ENCODE measurements at regions not wholly inside any gene's neighbourhood (a gene's known extent, or its start where the extent isn't known, plus 50 kb on each side); places are given as distances from the start of the nearest gene placed in this dataset.

- TF ChIP-seq RBM25 (IDR thresholded peaks at IDR 0.05; ENCODE audit: low read depth, low read length, severe bottlenecking) (peak; percentile 6), KDM1A (IDR thresholded peaks at IDR 0.05) (0 out of 4 replicates have a peak, but pooled peaks of 1 of the 2 experiments have one; percentile 11), NR4A1 (CRISPR knock-in tag; IDR thresholded peaks at IDR 0.05) (no peak), NR4A1 (tag; IDR thresholded peaks at IDR 0.05) (no peak)
- no peaks in the 10 kb centered on the region for H4K20me1 ChIP-seq (replicated peaks; ENCODE audit: control insufficient read depth, insufficient read depth, low read length)
- H3K79me2 ChIP-seq (ENCODE audit: control insufficient read depth, insufficient read depth, low read length): no peaks in the 10 kb centered on the region
- BruUV-seq (replicated peaks): no TSS peak
- no peak overlapping the region for H3K4me3 ChIP-seq
- no peaks in the 10 kb centered on the region for H3K9me1 ChIP-seq (ENCODE audit: control insufficient read depth, insufficient read depth, low read length)
- no peaks in the 10 kb centered on the region for H3K36me3 ChIP-seq (ENCODE audit: control insufficient read depth, insufficient read depth, low read length)
- peaks cover 0 to 3% of the 10 kb centered on the region in 2 experiments; a peak in 1 of 5 replicates for H3K4me1 ChIP-seq (replicated peaks in 1 of 2; ENCODE audit: control insufficient read depth in 2 of 2, insufficient read depth in 2 of 2, low read length in 2 of 2)
- H3K9me3 ChIP-seq (replicated peaks; ENCODE audit: control insufficient read depth, insufficient read depth, low read depth, low read length): no peaks in the 10 kb centered on the region
- ChIA-PET CTCF (ENCODE audit: low intra/inter-chr PET ratio) (no interaction called here), POLR2A (interaction anchor here (0.7 kb wide), 1 partner anchor 30 kb away, joined by 3 read pairs; no protein-coding TSS in a partner anchor)
- intact Hi-C loops (cut with micrococcal nuclease): no loop called here
- in situ Hi-C loops (cut with MboI): loop anchor here (25.0 kb wide), 1 partner anchor 594 kb away; no protein-coding TSS in a partner anchor
- FAIRE-seq (no peak), ATAC-seq (peak; percentile 29), DNase-seq (ENCODE audit: extremely low read depth in 1 of 4, low spot score in 3 of 4) (no peak)
- H3K27me3 ChIP-seq (ENCODE audit: control insufficient read depth in 2 of 2, insufficient read depth in 2 of 2, low read length in 2 of 2): 0 out of 5 replicates have a peak, but pooled peaks cover 2 to 4% of the 10 kb centered on the region in 2 experiments
- 54% methylated on average over 6 of the region's 7 CpGs for WGBS (ENCODE audit: insufficient coverage, low coverage, missing lambda C conversion rate)
- no peak overlapping the region for H3K9ac ChIP-seq (ENCODE audit: insufficient read depth in 1 of 2, low read depth in 2 of 2, low read length in 2 of 2)
- H2AFZ ChIP-seq (ENCODE audit: low read depth, low read length): no peak overlapping the region
- H3K4me2 ChIP-seq (ENCODE audit: insufficient read depth, low read length): peak overlapping the region; percentile 36; the same call in 1 of the 2 replicates
- no peak overlapping the region for H3K27ac ChIP-seq (ENCODE audit: extremely low read depth, low read depth, low read length)
These were observed 202.3 kb downstream of the LRRC70 start for GRCh38 chr5:62780888-62781287.

DNA sequence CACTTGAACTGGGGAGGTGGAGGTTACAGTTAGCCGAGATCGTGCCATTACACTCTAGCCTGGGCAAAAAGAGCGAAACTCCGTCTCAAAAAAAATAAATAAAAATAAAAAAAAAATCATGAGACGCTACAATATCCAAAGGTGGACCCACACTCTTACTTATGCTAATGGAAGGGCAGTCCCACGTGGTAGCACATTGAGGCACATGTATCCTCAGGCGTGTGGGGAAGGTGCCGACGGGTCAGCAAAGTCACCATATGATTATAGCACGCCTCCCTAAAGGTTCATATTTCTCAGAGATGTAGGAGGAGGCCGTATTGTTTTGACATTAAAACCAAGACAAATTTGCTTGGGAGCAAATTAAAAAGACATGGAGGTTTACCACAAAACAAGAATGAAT is 201.6 kb downstream of the LRRC70 start:
- H3K4me1 ChIP-seq (replicated peaks in 1 of 2; ENCODE audit: control insufficient read depth in 2 of 2, insufficient read depth in 2 of 2, low read length in 2 of 2): peaks cover 0 to 3% of the 10 kb centered on the region in 2 experiments; a peak in 1 of 5 replicates
- H3K36me3 ChIP-seq (ENCODE audit: control insufficient read depth, insufficient read depth, low read length): no peaks in the 10 kb centered on the region
- H3K4me3 ChIP-seq: no peak overlapping the region
- H3K27me3 ChIP-seq (ENCODE audit: control insufficient read depth in 2 of 2, insufficient read depth in 2 of 2, low read length in 2 of 2): 0 out of 5 replicates have a peak, but pooled peaks cover 2 to 4% of the 10 kb centered on the region in 2 experiments
- in situ Hi-C loops (cut with MboI): loop anchor here (25.0 kb wide), 1 partner anchor 593 kb away; no protein-coding TSS in a partner anchor
- no peak for FAIRE-seq
- intact Hi-C loops (cut with micrococcal nuclease): no loop called here
- no peaks in the 10 kb centered on the region for H4K20me1 ChIP-seq (replicated peaks; ENCODE audit: control insufficient read depth, insufficient read depth, low read length)
- no peak overlapping the region for H3K4me2 ChIP-seq (ENCODE audit: insufficient read depth, low read length)
- H3K79me2 ChIP-seq (ENCODE audit: control insufficient read depth, insufficient read depth, low read length): no peaks in the 10 kb centered on the region
- no peak for ATAC-seq
- H3K9me1 ChIP-seq (ENCODE audit: control insufficient read depth, insufficient read depth, low read length): no peaks in the 10 kb centered on the region
- ChIA-PET POLR2A (interaction anchor here (0.6 kb wide), 1 partner anchor 391 kb away, joined by 3 read pairs; no protein-coding TSS in a partner anchor), CTCF (ENCODE audit: low intra/inter-chr PET ratio) (no interaction called here)
- H3K9me3 ChIP-seq (replicated peaks; ENCODE audit: control insufficient read depth, insufficient read depth, low read depth, low read length): no peaks in the 10 kb centered on the region
- no peak for DNase-seq (ENCODE audit: extremely low read depth in 1 of 4, low spot score in 3 of 4)
- H3K9ac ChIP-seq (ENCODE audit: insufficient read depth in 1 of 2, low read depth in 2 of 2, low read length in 2 of 2): no peak overlapping the region
- 13% methylated on average over 11 of the region's 11 CpGs for WGBS (ENCODE audit: insufficient coverage, low coverage, missing lambda C conversion rate)
- no peak overlapping the region for H3K27ac ChIP-seq (ENCODE audit: extremely low read depth, low read depth, low read length)
- peak overlapping the region; percentile 38; the same call in 1 of the 2 replicates for H2AFZ ChIP-seq (ENCODE audit: low read depth, low read length)
- no TSS peak for BruUV-seq (replicated peaks)
- TF ChIP-seq ZNF717 (CRISPR knock-in tag; IDR thresholded peaks at IDR 0.05) (no peak), CEBPB (tag; IDR thresholded peaks at IDR 0.05) (no peak), ZC3H8 (IDR thresholded peaks at IDR 0.05) (no peak), HDGF (IDR thresholded peaks at IDR 0.05) (no peak), ARID2 (IDR thresholded peaks at IDR 0.05) (no peak), HDAC6 (IDR thresholded peaks at IDR 0.05; ENCODE audit: low read depth, low read length) (no peak), ZNF507 (tag; conservative IDR thresholded peaks at IDR 0.05) (no peak)
- TF ChIP-seq, protein P1, sequence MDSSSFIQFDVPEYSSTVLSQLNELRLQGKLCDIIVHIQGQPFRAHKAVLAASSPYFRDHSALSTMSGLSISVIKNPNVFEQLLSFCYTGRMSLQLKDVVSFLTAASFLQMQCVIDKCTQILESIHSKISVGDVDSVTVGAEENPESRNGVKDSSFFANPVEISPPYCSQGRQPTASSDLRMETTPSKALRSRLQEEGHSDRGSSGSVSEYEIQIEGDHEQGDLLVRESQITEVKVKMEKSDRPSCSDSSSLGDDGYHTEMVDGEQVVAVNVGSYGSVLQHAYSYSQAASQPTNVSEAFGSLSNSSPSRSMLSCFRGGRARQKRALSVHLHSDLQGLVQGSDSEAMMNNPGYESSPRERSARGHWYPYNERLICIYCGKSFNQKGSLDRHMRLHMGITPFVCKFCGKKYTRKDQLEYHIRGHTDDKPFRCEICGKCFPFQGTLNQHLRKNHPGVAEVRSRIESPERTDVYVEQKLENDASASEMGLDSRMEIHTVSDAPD (CRISPR knock-in tag; IDR thresholded peaks at IDR 0.05): no peak
- TF ChIP-seq, protein P2, sequence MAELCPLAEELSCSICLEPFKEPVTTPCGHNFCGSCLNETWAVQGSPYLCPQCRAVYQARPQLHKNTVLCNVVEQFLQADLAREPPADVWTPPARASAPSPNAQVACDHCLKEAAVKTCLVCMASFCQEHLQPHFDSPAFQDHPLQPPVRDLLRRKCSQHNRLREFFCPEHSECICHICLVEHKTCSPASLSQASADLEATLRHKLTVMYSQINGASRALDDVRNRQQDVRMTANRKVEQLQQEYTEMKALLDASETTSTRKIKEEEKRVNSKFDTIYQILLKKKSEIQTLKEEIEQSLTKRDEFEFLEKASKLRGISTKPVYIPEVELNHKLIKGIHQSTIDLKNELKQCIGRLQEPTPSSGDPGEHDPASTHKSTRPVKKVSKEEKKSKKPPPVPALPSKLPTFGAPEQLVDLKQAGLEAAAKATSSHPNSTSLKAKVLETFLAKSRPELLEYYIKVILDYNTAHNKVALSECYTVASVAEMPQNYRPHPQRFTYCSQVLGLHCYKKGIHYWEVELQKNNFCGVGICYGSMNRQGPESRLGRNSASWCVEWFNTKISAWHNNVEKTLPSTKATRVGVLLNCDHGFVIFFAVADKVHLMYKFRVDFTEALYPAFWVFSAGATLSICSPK (IDR thresholded peaks at IDR 0.05; ENCODE audit: borderline replicate concordance): no peak

Data from K562 (cell line).